Stimulated activated effector memory CD8-positive, alpha-beta T cell treated with anti-CD3 and anti-CD28 coated beads, Interleukin-12 subunit alpha, Interleukin-12 subunit beta, amount 100 ng/mL, for 72 hours (primary cell): ENCODE measurements at regions not wholly inside any gene's neighbourhood (a gene's known extent, or its start where the extent isn't known, plus 50 kb on each side); places are given as distances from the start of the nearest gene placed in this dataset.
A peak's percentile ranks its signal among the peaks of the same experiment; 100 is the strongest.

Experiments used
- ATAC-seq: fragments of 150-1000 bp; cut with Tn5 transposase; 2 replicates; pipeline ENCODE4 v1.10.0; 2021
- DNase-seq, 2 donors: peaks; one replicate each; pipeline ENCODE4 v3.0.0; 2021 to 2022; ENCODE audit warnings: low spot score in 2 of 2
- H3K27ac Mint-ChIP-seq: one replicate; pipeline ENCODE4 v1.8.0; 2022; ENCODE audit warnings: mild to moderate bottlenecking, mixed read lengths
- H3K36me3 Mint-ChIP-seq: one replicate; pipeline ENCODE4 v1.8.0; 2022; ENCODE audit warnings: mild to moderate bottlenecking, mixed read lengths
- H3K4me1 Mint-ChIP-seq: one replicate; pipeline ENCODE4 v1.8.0; 2022; ENCODE audit warnings: mixed read lengths
- H3K4me3 Mint-ChIP-seq: one replicate; pipeline ENCODE4 v1.8.0; 2022; ENCODE audit warnings: mild to moderate bottlenecking, mixed read lengths
- H3K9me3 Mint-ChIP-seq: one replicate; pipeline ENCODE4 v1.8.0; 2022; ENCODE audit warnings: mixed read lengths

GRCh38 chr6:14210663-14211561 is 93.3 kb downstream of the CD83 start:
- H3K36me3 Mint-ChIP-seq, result peaks cover 9% of the 10 kb centered on the region
- H3K9me3 Mint-ChIP-seq, result no peaks in the 10 kb centered on the region
- DNase-seq (peak; percentile 96 to 98), ATAC-seq (peak; percentile 91)
- H3K4me3 Mint-ChIP-seq, result peak overlapping the region; percentile 73
- peak overlapping the region; percentile 88 for H3K27ac Mint-ChIP-seq
- peaks cover 16% of the 10 kb centered on the region for H3K4me1 Mint-ChIP-seq

DNA sequence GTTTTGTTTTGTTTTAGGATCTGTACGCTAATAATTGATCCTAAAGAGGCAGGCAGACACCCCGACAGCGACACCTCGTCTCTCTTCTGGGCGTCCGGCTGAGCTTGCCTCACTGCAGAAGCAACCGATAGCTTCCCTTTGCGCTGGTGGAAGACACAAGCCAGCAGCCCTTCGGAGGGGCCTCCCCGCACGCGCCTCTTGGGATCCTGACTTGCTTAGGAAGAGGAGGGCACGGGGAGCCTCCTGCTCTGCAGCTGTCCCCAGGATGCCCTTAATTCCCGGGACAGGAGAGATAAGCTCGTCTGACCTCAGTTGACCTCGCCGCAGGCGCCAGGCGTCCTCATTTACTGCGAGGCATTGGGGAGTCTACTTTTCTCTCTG is 94.0 kb downstream of the CD83 start:
- ATAC-seq, result peak; percentile 14
- H3K36me3 Mint-ChIP-seq, result peaks cover 9% of the 10 kb centered on the region

GRCh38 chr6:14212020-14212419 is 94.4 kb downstream of the CD83 start:
- Mint-ChIP-seq H3K9me3 (no peaks in the 10 kb centered on the region), H3K4me1 (peaks cover 16% of the 10 kb centered on the region), H3K27ac (peak overlapping the region; percentile 88), H3K36me3 (peaks cover 9% of the 10 kb centered on the region), H3K4me3 (peak overlapping the region; percentile 73)
- DNase-seq (no peak), ATAC-seq (no peak)

More for the DNA sequence above, 94.0 kb downstream of the CD83 start:
- H3K4me1 Mint-ChIP-seq, result peaks cover 16% of the 10 kb centered on the region
- no peaks in the 10 kb centered on the region for H3K9me3 Mint-ChIP-seq
- peak overlapping the region; percentile 73 for H3K4me3 Mint-ChIP-seq
- H3K27ac Mint-ChIP-seq, result peak overlapping the region; percentile 88
- DNase-seq, result no peak

GRCh38 chr6:14212632-14213031 is 95.1 kb downstream of the CD83 start:
- Mint-ChIP-seq H3K9me3 (no peaks in the 10 kb centered on the region), H3K4me1 (peaks cover 16% of the 10 kb centered on the region), H3K27ac (no peak overlapping the region)

DNA sequence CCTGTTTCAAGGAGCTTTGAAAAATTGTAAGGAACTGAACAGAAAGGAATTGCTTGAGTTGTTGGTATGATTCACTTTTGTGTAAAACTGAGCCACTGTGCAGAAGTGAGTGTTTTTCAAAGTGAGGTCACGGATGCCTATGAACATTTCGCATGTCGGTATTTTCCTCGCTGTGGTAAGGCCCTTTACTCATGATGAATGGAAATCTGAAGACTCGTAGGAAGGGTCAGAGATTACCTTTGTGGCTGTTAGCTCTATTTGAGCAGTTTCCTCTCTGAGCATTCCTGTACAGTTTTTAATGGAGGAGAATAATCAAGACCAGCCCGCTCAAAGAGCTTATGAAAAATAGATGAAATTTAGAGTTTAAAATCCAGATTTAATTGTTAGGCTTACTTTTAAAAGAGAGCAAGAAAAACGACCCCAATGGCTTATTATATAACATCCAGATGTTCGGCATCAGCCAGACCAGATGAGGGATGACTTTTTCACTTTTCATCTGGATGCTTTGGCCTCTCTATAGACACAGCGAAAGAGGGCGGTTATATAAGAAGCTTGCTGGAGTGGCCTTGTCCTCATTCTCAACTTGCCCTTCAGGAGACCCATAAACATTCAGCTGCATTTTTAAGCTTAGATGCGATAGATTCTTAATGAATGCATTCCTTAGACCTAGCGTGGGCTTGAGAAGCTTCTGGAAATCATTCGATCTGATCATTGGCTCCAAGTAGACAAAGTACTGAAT is 99.5 kb downstream of the CD83 start:
- H3K36me3 Mint-ChIP-seq, result peaks cover 1% of the 10 kb centered on the region
- no peak overlapping the region for H3K27ac Mint-ChIP-seq
- no peak overlapping the region for H3K4me3 Mint-ChIP-seq
- peaks cover under 1% of the 10 kb centered on the region for H3K4me1 Mint-ChIP-seq
- DNase-seq, result no peak
- peak; percentile 63 for ATAC-seq
- H3K9me3 Mint-ChIP-seq, result no peaks in the 10 kb centered on the region

More at GRCh38 chr6:14212632-14213031, 95.1 kb downstream of the CD83 start:
- DNase-seq, result no peak
- no peak for ATAC-seq
- Mint-ChIP-seq H3K4me3 (no peak overlapping the region), H3K36me3 (peaks cover 9% of the 10 kb centered on the region)

- Mint-ChIP-seq H3K9me3 (no peaks in the 10 kb centered on the region), H3K4me3 (no peak overlapping the region), H3K4me1 (no peaks in the 10 kb centered on the region), H3K27ac (no peak overlapping the region), H3K36me3 (no peaks in the 10 kb centered on the region)
- DNase-seq (no peak), ATAC-seq (no peak)
Observed at GRCh38 chr6:14217728-14218518, 100.4 kb downstream of the CD83 start.

- Mint-ChIP-seq H3K4me3 (no peak overlapping the region), H3K36me3 (no peaks in the 10 kb centered on the region), H3K4me1 (no peaks in the 10 kb centered on the region), H3K9me3 (no peaks in the 10 kb centered on the region), H3K27ac (no peak overlapping the region)
- DNase-seq (no peak), ATAC-seq (no peak)
Observed at GRCh38 chr6:14218519-14218800, 100.9 kb downstream of the CD83 start.

GRCh38 chr6:14221564-14222279 is 104.2 kb downstream of the CD83 start:
- Mint-ChIP-seq H3K36me3 (no peaks in the 10 kb centered on the region), H3K4me3 (no peak overlapping the region)
- ATAC-seq, result no peak

DNA sequence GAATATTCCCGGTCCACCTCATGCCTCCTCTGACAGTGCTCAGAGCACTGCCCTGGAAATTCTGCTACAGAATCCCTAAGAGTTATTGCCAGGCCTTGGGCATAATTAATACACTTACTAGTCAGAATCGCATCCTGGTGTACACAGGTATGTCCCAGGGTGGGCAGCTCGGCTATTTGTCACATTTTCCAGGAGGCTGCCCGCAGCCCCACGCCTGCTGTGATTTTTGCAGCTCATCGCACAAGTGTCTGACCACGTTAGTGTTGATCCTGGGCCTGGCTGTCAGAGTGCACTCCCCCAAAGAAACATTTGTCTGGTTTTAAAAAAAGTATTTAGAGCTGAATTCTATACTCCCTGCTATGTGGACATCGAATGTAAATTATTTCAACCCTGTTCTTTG is 105.4 kb downstream of the CD83 start:
- H3K4me1 Mint-ChIP-seq, result no peaks in the 10 kb centered on the region
- no peaks in the 10 kb centered on the region for H3K36me3 Mint-ChIP-seq
- H3K9me3 Mint-ChIP-seq, result no peaks in the 10 kb centered on the region
- no peak overlapping the region for H3K27ac Mint-ChIP-seq
- H3K4me3 Mint-ChIP-seq, result no peak overlapping the region
- ATAC-seq (no peak), DNase-seq (no peak)

More at GRCh38 chr6:14221564-14222279, 104.2 kb downstream of the CD83 start:
- no peak for DNase-seq
- H3K4me1 Mint-ChIP-seq, result no peaks in the 10 kb centered on the region
- no peak overlapping the region for H3K27ac Mint-ChIP-seq
- no peaks in the 10 kb centered on the region for H3K9me3 Mint-ChIP-seq

- no peaks in the 10 kb centered on the region for H3K9me3 Mint-ChIP-seq
- ATAC-seq, result no peak
- no peak for DNase-seq
- H3K4me1 Mint-ChIP-seq, result no peaks in the 10 kb centered on the region
- H3K36me3 Mint-ChIP-seq, result no peaks in the 10 kb centered on the region
- H3K27ac Mint-ChIP-seq, result no peak overlapping the region
- H3K4me3 Mint-ChIP-seq, result no peak overlapping the region
Observed at GRCh38 chr6:14224359-14225103, 107.0 kb downstream of the CD83 start.

GRCh38 chr6:14226051-14226660 is 108.6 kb downstream of the CD83 start:
- no peak for ATAC-seq
- Mint-ChIP-seq H3K36me3 (no peaks in the 10 kb centered on the region), H3K4me1 (no peaks in the 10 kb centered on the region), H3K4me3 (no peak overlapping the region), H3K27ac (no peak overlapping the region), H3K9me3 (no peaks in the 10 kb centered on the region)
- no peak for DNase-seq

- ATAC-seq (peak; percentile 38), DNase-seq (no peak)
- Mint-ChIP-seq H3K4me3 (no peak overlapping the region), H3K36me3 (no peaks in the 10 kb centered on the region), H3K4me1 (peaks cover 6% of the 10 kb centered on the region), H3K27ac (no peak overlapping the region), H3K9me3 (no peaks in the 10 kb centered on the region)
Observed at GRCh38 chr6:14228571-14228970, 111.0 kb downstream of the CD83 start.

DNA sequence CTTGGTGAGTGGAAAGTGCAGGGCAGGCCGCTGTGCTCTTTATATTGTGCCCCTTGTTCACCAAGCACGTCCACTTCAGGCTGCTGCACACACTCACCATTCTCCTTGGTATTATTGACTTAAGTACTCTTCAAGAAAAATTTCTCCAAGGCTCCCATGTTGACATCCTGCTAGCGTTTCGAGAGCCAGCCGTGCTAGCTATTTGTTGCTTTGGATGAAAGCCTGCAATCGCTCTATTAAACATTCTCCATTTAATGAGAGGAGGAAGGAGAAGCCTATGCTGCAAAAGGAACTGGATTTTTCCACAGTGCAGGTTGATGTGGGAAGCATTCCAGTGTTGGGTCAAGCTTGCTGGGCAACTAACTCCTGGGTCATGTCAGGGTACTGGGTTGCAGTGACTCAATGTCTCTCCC is 113.5 kb downstream of the CD83 start:
- Mint-ChIP-seq H3K4me3 (no peak overlapping the region), H3K9me3 (no peaks in the 10 kb centered on the region), H3K4me1 (peaks cover 6% of the 10 kb centered on the region), H3K36me3 (no peaks in the 10 kb centered on the region), H3K27ac (no peak overlapping the region)
- no peak for DNase-seq
- no peak for ATAC-seq
